ENCODE measurements at regions not wholly inside any gene's neighbourhood (a gene's known extent, or its start where the extent isn't known, plus 50 kb on each side); places are given as distances from the start of the nearest gene placed in this dataset.

- TF ChIP-seq CTCF (conservative IDR thresholded peaks at IDR 0.05 in 1 of 2, IDR thresholded peaks at IDR 0.05 in 1 of 2; ENCODE audit: extremely low read depth in 1 of 2, insufficient read depth in 1 of 2, low read depth in 1 of 2, low read length in 2 of 2), result no peak
- TF ChIP-seq EZH2 (IDR thresholded peaks at IDR 0.05; ENCODE audit: borderline replicate concordance, low read length), result no peak
Measured at GRCh38 chr6:137403855-137404254, 90.3 kb downstream of the OLIG3 start.
